Spinal cord (tissue), 9 donors: ENCODE measurements at regions not wholly inside any gene's neighbourhood (a gene's known extent, or its start where the extent isn't known, plus 50 kb on each side); places are given as distances from the start of the nearest gene placed in this dataset.

ENCODE experiments used
- DNase-seq, 6 donors: peaks; one replicate each; pipeline versions ENCODE4 v3.0.0 to v3.0.0-alpha.2; 2013 to 2015; ENCODE audit warnings: low spot score in 6 of 6, low read depth in 4 of 6
- H3K27ac ChIP-seq: one replicate; pipeline ENCODE4 v1.5.1; 2013; ENCODE audit warnings: low read depth, low read length, control low read depth
- H3K27me3 ChIP-seq: one replicate; pipeline ENCODE4 v1.6.1; 2013; ENCODE audit warnings: low read length; ENCODE audit not compliant: control insufficient read depth, insufficient read depth
- H3K36me3 ChIP-seq: one replicate; pipeline ENCODE4 v1.6.1; 2013; ENCODE audit warnings: low read length; ENCODE audit not compliant: control insufficient read depth, insufficient read depth
- H3K4me1 ChIP-seq: one replicate; pipeline ENCODE4 v1.6.1; 2013; ENCODE audit warnings: low read length; ENCODE audit not compliant: control insufficient read depth, insufficient read depth
- H3K4me3 ChIP-seq: one replicate; pipeline ENCODE4 v1.5.1; 2013; ENCODE audit warnings: low read depth, low read length, control low read depth
- H3K9me3 ChIP-seq: one replicate; pipeline ENCODE4 v1.6.1; 2013; ENCODE audit warnings: low read length; ENCODE audit not compliant: control insufficient read depth, insufficient read depth
- WGBS: methylation state at CpG from one replicate; pipeline ENCODE4 v1.1.5; 2013; ENCODE audit warnings: missing lambda C conversion rate; ENCODE audit not compliant: insufficient coverage; 5-methylcytosine and 5-hydroxymethylcytosine counted together
- donor health status: healthy.

DNA sequence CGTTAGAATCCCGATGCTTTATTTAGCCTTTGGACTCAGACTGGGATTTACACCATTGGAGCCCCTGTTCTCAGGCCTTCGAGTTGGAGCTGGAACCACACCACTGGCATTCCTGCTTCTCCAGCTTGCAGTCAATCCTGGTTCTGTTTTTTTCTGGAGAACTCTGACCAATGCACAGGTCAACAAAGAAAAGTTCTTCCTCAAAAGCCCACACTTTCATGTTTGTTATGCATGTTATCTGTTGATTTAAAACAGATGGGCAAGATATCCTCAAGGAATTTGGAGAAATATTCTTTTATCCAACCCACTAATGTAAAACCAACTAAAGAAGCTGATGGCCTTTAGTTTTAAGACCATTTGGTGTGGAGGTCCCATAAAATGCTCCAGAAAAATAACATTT lies 205.7 kb downstream of the ANKRD60 start:
- Histone ChIP-seq H3K4me1 (peaks cover 49% of the 10 kb centered on the region), H3K4me3 (no peak overlapping the region), H3K27ac (no peak overlapping the region), H3K36me3 (no peaks in the 10 kb centered on the region), H3K9me3 (no peaks in the 10 kb centered on the region), H3K27me3 (no peaks in the 10 kb centered on the region)
- WGBS: 92% methylated on average over 3 of the region's 3 CpGs
- no peak for DNase-seq

GRCh38 chr20:58021481-58021880 lies 207.0 kb downstream of the ANKRD60 start:
- Histone ChIP-seq H3K36me3 (no peaks in the 10 kb centered on the region), H3K27ac (no peak overlapping the region), H3K4me3 (no peak overlapping the region), H3K27me3 (no peaks in the 10 kb centered on the region), H3K4me1 (peaks cover 57% of the 10 kb centered on the region), H3K9me3 (no peaks in the 10 kb centered on the region)
- WGBS: 100% methylated on average over 6 of the region's 7 CpGs
- no peak for DNase-seq

- Histone ChIP-seq H3K4me3 (no peak overlapping the region), H3K27me3 (no peaks in the 10 kb centered on the region), H3K9me3 (no peaks in the 10 kb centered on the region), H3K36me3 (no peaks in the 10 kb centered on the region), H3K4me1 (peaks cover 57% of the 10 kb centered on the region), H3K27ac (no peak overlapping the region)
- no peak for DNase-seq
- WGBS: 78% methylated on average over 10 of the region's 10 CpGs
Observed at GRCh38 chr20:58020656-58021454, 207.6 kb downstream of the ANKRD60 start.

- no peaks in the 10 kb centered on the region for H3K36me3 ChIP-seq
- DNase-seq: peak in 1 of 6 donors; percentile 57
- no peak overlapping the region for H3K27ac ChIP-seq
- H3K27me3 ChIP-seq: no peaks in the 10 kb centered on the region
- H3K9me3 ChIP-seq: peaks cover 3% of the 10 kb centered on the region
- WGBS: 82% methylated on average over 8 of the region's 8 CpGs
- peaks cover 50% of the 10 kb centered on the region for H3K4me1 ChIP-seq
- no peak overlapping the region for H3K4me3 ChIP-seq
Observed at GRCh38 chr20:58019850-58020625, 208.4 kb downstream of the ANKRD60 start.

- no peak for DNase-seq
- Histone ChIP-seq H3K36me3 (no peaks in the 10 kb centered on the region), H3K9me3 (peaks cover 3% of the 10 kb centered on the region), H3K4me1 (peaks cover 50% of the 10 kb centered on the region), H3K27ac (no peak overlapping the region), H3K27me3 (no peaks in the 10 kb centered on the region), H3K4me3 (no peak overlapping the region)
- 86% methylated on average over 24 of the region's 24 CpGs for WGBS
Observed at GRCh38 chr20:58019027-58019849, 209.2 kb downstream of the ANKRD60 start.

DNA sequence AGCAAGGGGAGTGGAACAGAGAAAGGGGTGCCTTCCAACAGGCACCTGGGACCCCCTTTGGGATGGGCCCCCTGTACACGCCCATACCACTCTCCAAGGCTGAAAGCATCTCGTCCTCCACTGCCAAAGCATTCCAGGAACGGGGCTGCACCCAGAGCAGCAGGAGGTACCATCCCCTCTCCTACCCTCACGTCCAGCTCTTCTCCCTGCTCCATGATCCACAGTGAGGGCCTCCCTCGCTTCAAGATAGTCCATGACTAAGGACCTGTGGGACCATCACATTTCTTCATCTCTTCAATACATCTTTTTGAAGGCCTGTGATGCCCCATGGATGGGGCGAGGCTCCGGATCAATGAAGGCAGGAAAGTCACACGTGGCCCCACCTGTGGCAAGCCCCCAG lies 209.9 kb downstream of the ANKRD60 start:
- WGBS: 93% methylated on average over 8 of the region's 8 CpGs
- H3K4me3 ChIP-seq: no peak overlapping the region
- no peak for DNase-seq
- H3K27me3 ChIP-seq: no peaks in the 10 kb centered on the region
- no peak overlapping the region for H3K27ac ChIP-seq
- H3K4me1 ChIP-seq: peaks cover 51% of the 10 kb centered on the region
- H3K36me3 ChIP-seq: no peaks in the 10 kb centered on the region
- H3K9me3 ChIP-seq: peaks cover 3% of the 10 kb centered on the region

DNA sequence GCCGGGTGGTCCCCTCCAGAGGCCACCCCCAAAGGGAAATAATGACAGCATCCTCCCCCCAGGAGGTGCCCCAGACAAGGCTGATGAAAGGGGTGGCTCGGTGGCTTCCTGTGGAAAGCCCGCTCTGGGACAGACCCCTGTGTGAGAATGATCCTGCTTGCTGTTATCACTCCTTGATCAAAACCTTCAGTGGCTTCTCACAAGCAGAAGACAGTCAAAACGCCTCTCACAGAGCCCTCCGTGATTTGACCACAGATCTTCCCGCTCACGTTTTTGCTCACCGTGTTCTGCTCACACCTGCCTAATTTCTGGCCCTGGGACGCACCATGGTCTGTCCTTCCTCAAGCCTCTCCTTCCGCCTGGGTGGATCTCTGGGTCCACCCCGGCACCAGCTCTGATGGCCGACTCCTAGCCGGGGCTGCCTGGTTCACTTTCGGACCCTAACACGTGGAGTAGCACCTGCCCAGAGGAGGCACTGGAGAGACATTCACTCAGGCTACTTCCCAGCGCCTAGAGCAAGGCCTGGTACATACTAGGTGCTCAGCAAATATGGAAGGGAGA lies 210.4 kb downstream of the ANKRD60 start:
- Histone ChIP-seq H3K4me3 (no peak overlapping the region), H3K9me3 (peaks cover 3% of the 10 kb centered on the region), H3K27ac (peak overlapping the region; percentile 64), H3K36me3 (no peaks in the 10 kb centered on the region), H3K27me3 (no peaks in the 10 kb centered on the region), H3K4me1 (peaks cover 53% of the 10 kb centered on the region)
- 77% methylated on average over 15 of the region's 16 CpGs for WGBS
- DNase-seq: no peak

DNA sequence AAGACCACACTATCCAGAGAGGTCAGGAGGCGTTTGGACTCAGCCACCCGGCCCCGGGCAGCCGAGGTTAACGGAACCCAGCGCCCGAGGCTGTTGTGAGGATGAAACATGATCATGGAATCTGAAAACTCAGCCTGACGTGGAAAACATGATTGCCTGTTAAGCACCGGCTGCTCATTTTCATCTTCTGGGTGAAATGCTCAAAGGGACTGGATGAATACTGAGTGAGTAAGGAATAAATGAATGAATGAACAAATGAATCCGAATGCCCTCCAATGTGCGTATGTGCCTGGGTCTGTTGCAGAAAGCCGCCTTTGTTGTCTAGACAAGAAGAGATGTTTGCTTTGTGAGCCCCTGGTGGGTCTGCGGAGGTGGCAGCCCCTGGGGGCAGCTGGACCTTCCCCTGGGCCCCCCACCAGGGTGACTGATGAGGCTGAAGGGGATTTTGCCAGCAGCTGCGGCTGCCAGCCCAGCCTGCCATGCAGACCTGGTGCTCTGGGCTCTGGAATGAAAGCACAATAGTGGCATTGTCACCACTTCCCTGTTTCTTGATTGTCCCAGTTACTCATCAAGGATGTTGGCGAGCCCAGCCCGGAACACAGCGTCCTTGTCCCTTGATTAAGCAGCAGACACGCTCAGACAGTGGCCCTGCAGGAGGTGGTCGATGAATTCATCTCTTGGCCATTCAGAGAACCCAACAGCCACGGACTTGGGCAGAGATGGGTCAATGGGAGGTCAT lies 211.1 kb downstream of the ANKRD60 start:
- peak overlapping the region; percentile 64 for H3K27ac ChIP-seq
- WGBS: 31% methylated on average over 19 of the region's 20 CpGs
- H3K4me1 ChIP-seq: peaks cover 58% of the 10 kb centered on the region
- H3K27me3 ChIP-seq: no peaks in the 10 kb centered on the region
- H3K4me3 ChIP-seq: no peak overlapping the region
- peak in 4 of 6 donors; percentile 41 to 80 (median 62) for DNase-seq
- H3K9me3 ChIP-seq: peaks cover 3% of the 10 kb centered on the region
- H3K36me3 ChIP-seq: no peaks in the 10 kb centered on the region

DNA sequence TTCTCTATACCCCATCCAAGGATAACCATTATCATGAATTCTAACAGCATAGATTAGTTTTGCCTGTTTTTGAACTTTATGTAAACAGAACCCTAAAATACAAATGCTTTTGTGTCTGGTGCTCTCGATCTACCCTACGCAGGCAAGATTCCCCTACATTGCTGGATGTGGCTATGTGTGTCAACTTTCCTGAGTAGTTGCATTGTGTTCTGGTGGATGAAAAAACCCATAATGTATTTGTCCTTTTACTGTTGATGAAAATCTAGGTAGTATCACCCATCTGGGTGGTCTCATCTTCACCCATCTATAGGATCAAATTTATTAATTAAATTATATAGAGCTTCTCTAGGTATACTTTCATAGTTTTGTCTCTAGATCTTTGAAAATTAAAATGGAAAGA lies 211.7 kb downstream of the ANKRD60 start:
- H3K4me3 ChIP-seq: no peak overlapping the region
- no peaks in the 10 kb centered on the region for H3K27me3 ChIP-seq
- DNase-seq: no peak
- H3K4me1 ChIP-seq: peaks cover 64% of the 10 kb centered on the region
- no peaks in the 10 kb centered on the region for H3K36me3 ChIP-seq
- H3K27ac ChIP-seq: peak overlapping the region; percentile 64
- H3K9me3 ChIP-seq: peaks cover 3% of the 10 kb centered on the region
- no CpG with 5 or more reads among the region's 2 CpGs for WGBS
